Heart right ventricle (tissue), 16 donors: ENCODE measurements at regions not wholly inside any gene's neighbourhood (a gene's known extent, or its start where the extent isn't known, plus 50 kb on each side); places are given as distances from the start of the nearest gene placed in this dataset.

Experiments used
- ATAC-seq, 8 donors: fragments of 200-7000 bp; cut with Tn5 transposase; one replicate each; pipeline ENCODE4 v1.9.1; 2020; ENCODE audit warnings: mild to moderate bottlenecking in 8 of 8, moderate library complexity in 8 of 8, moderate number of reproducible peaks in 1 of 8
- DNase-seq, 2 donors: peaks; one replicate each; pipeline ENCODE4 v3.0.0-alpha.2; 2020
- H3K27ac ChIP-seq, 10 donors: fragments of 200-600 bp; sonication (generic) in 2 of 10; one replicate each; pipeline versions ENCODE4 v1.5.0 to v1.8.0; 2020 to 2022; ENCODE audit warnings: mild to moderate bottlenecking in 3 of 10
- H3K27me3 ChIP-seq, 7 donors: fragments of 200-600 bp; one replicate each; pipeline ENCODE4 v1.8.0; 2021 to 2022; ENCODE audit warnings: mild to moderate bottlenecking in 2 of 7
- H3K36me3 ChIP-seq, 9 donors: fragments of 200-600 bp; sonication (generic) in 1 of 9; one replicate each; pipeline versions ENCODE4 v1.5.0 to v1.8.0; 2020 to 2022; ENCODE audit warnings: mild to moderate bottlenecking in 2 of 9
- H3K4me1 ChIP-seq, 9 donors: fragments of 200-600 bp; sonication (generic) in 1 of 9; one replicate each; pipeline versions ENCODE4 v1.5.0 to v1.8.0; 2020 to 2022; ENCODE audit warnings: mild to moderate bottlenecking in 4 of 9
- H3K4me3 ChIP-seq, 10 donors: fragments of 200-600 bp; sonication (generic) in 2 of 10; one replicate each; pipeline versions ENCODE4 v1.5.0 to v1.8.0; 2020 to 2022; ENCODE audit warnings: mild to moderate bottlenecking in 7 of 10, moderate library complexity in 2 of 10
- H3K9me3 ChIP-seq, 11 donors: fragments of 200-600 bp in 10 of 11; sonication (generic) in 2 of 11; one replicate each; pipeline versions ENCODE4 v1.5.0 to v1.8.0; 2013 to 2022; ENCODE audit warnings: mild to moderate bottlenecking in 2 of 11, control low read depth in 1 of 11, moderate library complexity in 1 of 11
- CTCF ChIP-seq, 9 donors: fragments of 200-600 bp; sonication (generic) in 2 of 9; IDR thresholded peaks; one replicate each; pipeline versions ENCODE4 v1.5.0 to v1.8.0; 2021 to 2022; ENCODE audit warnings: antibody characterized with exemption in 9 of 9, mild to moderate bottlenecking in 5 of 9, moderate library complexity in 1 of 9
- WGBS, 2 donors: extraction: QIAGEN DNeasy Blood & Tissue Kit; methylation state at CpG; one replicate each; pipeline ENCODE4 v1.1.7; 2013; ENCODE audit warnings: inconsistent platforms in 1 of 2; 5-methylcytosine and 5-hydroxymethylcytosine counted together
- intact Hi-C, 10 donors: fragments of 100-400 bp; cut with DNase I; formaldehyde crosslinking; loops; one replicate each; pipeline versions ENCODE4 v1.11.1 to v1.14.2; 2022
- donor health status: Arrhythmogenic right ventricular cardiomyopathy.
- donor health status: ischemic (EF 13 %, LVEDD 7.1; RV severe dilation, severe dysfunction).
- donor health status: healthy with polysubstance abuse.
- donor health status: DM: no; HTN: yes; CAD: no.
- donor health status: DM: no; HTN: no; CAD: no.
- donor health status: ischemic (EF 25% LVEDD 6.9; RV normal size, moderate dysfunction).
- donor health status: ischemic (EF 25% LVEDD 5.7; RV mildly dilated, moderate dysfunction).
- donor health status: healthy.
- donor health status: DM: yes; HTN: yes; CAD: no.
- donor health status: Ischemic cardiomyopathy.
- donor health status: ischemic (EF 35%, LVEDD 5.7; RV mildly dilated, moderate dysfunction).
- donor health status: nonischemic (EF 11% LVEDD 7.7; RV severe dilation, severe dysfunction).
- donor health status: DM: yes; HTN: yes; CAD: no.
- donor health status: PGD.
- donor health status: ischemic (EF 29% LVEDD 5.4; RV normal size, mild dysfunction).
- donor health status: nonischemic (EF 23%, LVEDD 6.1; RV moderate dilation, normal function).

- Histone ChIP-seq H3K4me1 (no peaks in the 10 kb centered on the region), H3K36me3 (no peaks in the 10 kb centered on the region), H3K9me3 (no peaks in the 10 kb centered on the region), H3K27ac (no peak overlapping the region), H3K4me3 (no peak overlapping the region), H3K27me3 (no peaks in the 10 kb centered on the region)
- WGBS, 2 donors, result 59% methylated on average over 2 of the region's 2 CpGs
- DNase-seq, result no peak
- intact Hi-C loops, result no loop called here
- ATAC-seq, result no peak
- no peak for TF ChIP-seq CTCF (IDR thresholded peaks at IDR 0.05)
Measured at GRCh38 chr5:162384225-162384624, 316.7 kb downstream of the GABRG2 start.

GRCh38 chr5:162391833-162392232 lies 324.3 kb downstream of the GABRG2 start:
- 75 to 76% methylated on average over 4 of the region's 4 CpGs for WGBS, 2 donors
- DNase-seq, result no peak

GRCh38 chr5:162392336-162392735 lies 324.8 kb downstream of the GABRG2 start:
- H3K4me1 ChIP-seq, result no peaks in the 10 kb centered on the region
- DNase-seq (no peak), ATAC-seq (no peak)
- intact Hi-C loops, result no loop called here
- no peak for TF ChIP-seq CTCF (IDR thresholded peaks at IDR 0.05)
- no peaks in the 10 kb centered on the region for H3K36me3 ChIP-seq
- H3K9me3 ChIP-seq, result peaks cover 0 to 40% (median 12%) of the 10 kb centered on the region in 11 donors
- H3K27me3 ChIP-seq, result no peaks in the 10 kb centered on the region
- no peak overlapping the region for H3K4me3 ChIP-seq
- H3K27ac ChIP-seq, result no peak overlapping the region

More at GRCh38 chr5:162391833-162392232, 324.3 kb downstream of the GABRG2 start:
- no peaks in the 10 kb centered on the region for H3K4me1 ChIP-seq
- intact Hi-C loops, result no loop called here
- H3K27me3 ChIP-seq, result no peaks in the 10 kb centered on the region
- no peaks in the 10 kb centered on the region for H3K36me3 ChIP-seq
- TF ChIP-seq CTCF (IDR thresholded peaks at IDR 0.05), result no peak
- no peak for ATAC-seq
- H3K9me3 ChIP-seq, result peaks cover 0 to 36% (median 11%) of the 10 kb centered on the region in 11 donors
- no peak overlapping the region for H3K27ac ChIP-seq
- no peak overlapping the region for H3K4me3 ChIP-seq

GRCh38 chr5:162393534-162393933 lies 326.0 kb downstream of the GABRG2 start:
- Histone ChIP-seq H3K4me3 (no peak overlapping the region), H3K9me3 (peaks cover 0 to 51% (median 17%) of the 10 kb centered on the region in 11 donors), H3K27ac (no peak overlapping the region), H3K4me1 (no peaks in the 10 kb centered on the region), H3K27me3 (no peaks in the 10 kb centered on the region), H3K36me3 (no peaks in the 10 kb centered on the region)
- DNase-seq, result no peak
- ATAC-seq, result no peak
- WGBS, 2 donors, result 75 to 77% methylated on average over 4 of the region's 4 CpGs
- intact Hi-C loops, result no loop called here
- no peak for TF ChIP-seq CTCF (IDR thresholded peaks at IDR 0.05)

- H3K27ac ChIP-seq, result no peak overlapping the region
- H3K4me3 ChIP-seq, result no peak overlapping the region
- H3K36me3 ChIP-seq, result no peaks in the 10 kb centered on the region
- 55 to 67% methylated on average over 2 of the region's 2 CpGs for WGBS, 2 donors
- TF ChIP-seq CTCF (IDR thresholded peaks at IDR 0.05), result no peak
- no peaks in the 10 kb centered on the region for H3K4me1 ChIP-seq
- ATAC-seq (no peak), DNase-seq (no peak)
- intact Hi-C loops, result no loop called here
- H3K27me3 ChIP-seq, result no peaks in the 10 kb centered on the region
- H3K9me3 ChIP-seq, result no peaks in the 10 kb centered on the region
Measured at GRCh38 chr5:162407614-162408013, 340.0 kb downstream of the GABRG2 start.
